AML-193 (cell line): ENCODE measurements at regions not wholly inside any gene's neighbourhood (a gene's known extent, or its start where the extent isn't known, plus 50 kb on each side); places are given as distances from the start of the nearest gene placed in this dataset.

Experiments
- DNase-seq, 2 experiments: peaks; one replicate each; lab custom pipeline; 2025; lab: John Stamatoyannopoulos, UW

GRCh38 chr10:124146483-124146882, 53.1 kb upstream of the CHST15 start:
- no peak for DNase-seq

DNA sequence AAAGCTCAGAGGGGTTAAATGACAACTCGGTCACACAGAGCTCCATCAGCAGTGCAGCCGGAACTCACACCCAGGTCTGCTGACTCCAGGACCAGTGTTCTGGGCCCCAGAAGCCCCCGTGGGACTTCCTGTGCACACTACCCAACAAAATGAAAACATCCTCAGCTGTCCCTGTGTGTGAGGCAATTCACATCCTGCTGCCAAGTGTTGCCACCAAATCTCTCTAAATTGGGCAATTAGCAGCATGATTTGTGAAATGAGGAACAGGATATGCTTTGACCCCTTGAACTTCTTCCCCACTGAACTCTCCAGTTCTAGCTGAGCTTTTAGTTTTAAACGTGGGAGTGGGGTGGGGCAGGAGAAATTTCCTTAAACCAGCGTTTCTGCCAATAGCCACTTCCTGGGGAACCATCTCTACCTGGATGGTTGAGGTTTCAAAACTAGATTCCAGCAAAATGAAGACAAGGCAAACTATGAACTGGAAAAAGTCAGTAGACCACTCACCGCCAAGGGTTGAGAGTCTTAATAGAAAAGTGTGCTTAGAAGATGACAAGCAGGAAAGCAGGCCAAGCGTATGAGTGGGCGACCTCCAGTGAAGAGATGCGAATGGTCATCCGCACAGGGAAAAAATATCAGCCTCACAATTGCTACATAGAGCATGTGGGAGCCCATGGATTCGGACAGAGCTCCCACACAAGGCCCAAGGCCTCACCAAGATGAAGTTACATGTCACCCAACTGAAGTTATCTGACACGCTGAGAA, 51.9 kb upstream of the CHST15 start:
- peak; percentile 84 to 91 for DNase-seq

GRCh38 chr10:124144536-124144935, 51.1 kb upstream of the CHST15 start:
- DNase-seq, result no peak

- DNase-seq, result no peak
Observed at GRCh38 chr10:124143721-124144120, 50.3 kb upstream of the CHST15 start.
